Stimulated activated CD4-positive, alpha-beta T cell treated with anti-CD3 and anti-CD28 coated beads, Interleukin-12 subunit alpha, Interleukin-12 subunit beta, amount 100 ng/mL, for 48 hours (primary cell): ENCODE measurements at regions not wholly inside any gene's neighbourhood (a gene's known extent, or its start where the extent isn't known, plus 50 kb on each side); places are given as distances from the start of the nearest gene placed in this dataset.

Experiments
- DNase-seq, 3 donors: peaks; one replicate each; pipeline ENCODE4 v3.0.0-alpha.2; 2020; ENCODE audit warnings: low read depth in 2 of 3, low spot score in 1 of 3

- no peak for DNase-seq
Observed at GRCh38 chr9:87237336-87237735, 260.3 kb upstream of the DAPK1 start.

GRCh38 chr9:87238545-87238944, 259.1 kb upstream of the DAPK1 start:
- DNase-seq: no peak

GRCh38 chr9:87239312-87239711, 258.4 kb upstream of the DAPK1 start:
- no peak for DNase-seq

DNA sequence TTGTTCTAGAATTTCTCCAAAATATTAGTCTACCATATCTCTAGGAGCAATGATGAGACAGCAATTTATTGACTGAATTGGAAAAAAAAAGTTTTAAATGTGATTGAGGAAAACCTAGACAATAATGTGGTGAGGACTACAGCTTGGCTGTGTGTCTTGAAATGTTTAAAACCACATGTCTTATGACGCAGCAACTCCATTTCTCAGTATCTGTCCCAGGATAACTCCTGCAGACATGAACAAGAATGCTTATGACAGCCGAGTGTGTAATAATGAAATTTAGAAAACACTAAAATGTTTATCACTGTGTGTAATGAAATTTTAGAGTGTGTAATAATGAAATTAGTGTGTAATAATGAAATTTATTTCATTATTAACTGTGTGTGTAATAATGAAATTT, 254.1 kb upstream of the DAPK1 start:
- no peak for DNase-seq

GRCh38 chr9:87245271-87245670, 252.4 kb upstream of the DAPK1 start:
- DNase-seq: no peak

- DNase-seq: no peak
Observed at GRCh38 chr9:87247097-87247496, 250.6 kb upstream of the DAPK1 start.

DNA sequence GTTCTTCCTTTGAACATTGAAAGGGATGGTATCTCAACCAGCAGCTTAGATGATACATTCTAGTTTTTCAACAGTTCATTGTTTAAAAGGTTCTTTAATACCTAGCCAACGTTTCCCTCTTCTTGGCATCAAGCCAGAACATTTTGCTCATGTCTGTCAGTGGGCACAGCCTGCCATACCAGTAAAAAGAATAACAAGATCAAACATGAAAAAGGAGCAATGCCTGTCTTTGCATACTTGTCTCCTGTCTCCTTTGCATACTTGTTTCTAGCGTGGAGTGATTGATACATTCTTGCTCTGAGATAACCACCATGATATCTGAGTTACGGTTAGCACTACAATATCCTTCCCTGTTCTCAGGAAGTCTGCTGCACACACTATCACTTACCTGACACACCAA, 248.6 kb upstream of the DAPK1 start:
- no peak for DNase-seq

DNA sequence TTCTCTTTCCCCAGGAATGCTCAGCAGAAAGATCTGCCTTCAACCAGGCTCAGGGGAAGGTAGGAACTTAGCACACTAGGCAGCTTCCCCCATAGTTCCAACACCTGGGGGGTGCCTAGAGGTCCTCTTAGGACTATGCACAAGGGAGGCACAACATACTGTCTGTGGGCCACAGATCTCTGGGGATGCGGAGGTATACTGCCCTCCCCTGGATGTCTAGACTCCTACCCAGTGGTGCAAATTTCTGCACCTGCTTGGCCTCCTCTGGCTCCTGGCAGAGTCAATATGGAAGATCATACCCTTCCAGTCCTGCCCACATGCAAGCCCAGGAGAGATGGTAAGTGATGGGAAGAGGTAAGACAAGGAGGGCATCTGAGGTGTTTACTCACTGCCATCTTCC, 247.5 kb upstream of the DAPK1 start:
- DNase-seq: no peak

DNA sequence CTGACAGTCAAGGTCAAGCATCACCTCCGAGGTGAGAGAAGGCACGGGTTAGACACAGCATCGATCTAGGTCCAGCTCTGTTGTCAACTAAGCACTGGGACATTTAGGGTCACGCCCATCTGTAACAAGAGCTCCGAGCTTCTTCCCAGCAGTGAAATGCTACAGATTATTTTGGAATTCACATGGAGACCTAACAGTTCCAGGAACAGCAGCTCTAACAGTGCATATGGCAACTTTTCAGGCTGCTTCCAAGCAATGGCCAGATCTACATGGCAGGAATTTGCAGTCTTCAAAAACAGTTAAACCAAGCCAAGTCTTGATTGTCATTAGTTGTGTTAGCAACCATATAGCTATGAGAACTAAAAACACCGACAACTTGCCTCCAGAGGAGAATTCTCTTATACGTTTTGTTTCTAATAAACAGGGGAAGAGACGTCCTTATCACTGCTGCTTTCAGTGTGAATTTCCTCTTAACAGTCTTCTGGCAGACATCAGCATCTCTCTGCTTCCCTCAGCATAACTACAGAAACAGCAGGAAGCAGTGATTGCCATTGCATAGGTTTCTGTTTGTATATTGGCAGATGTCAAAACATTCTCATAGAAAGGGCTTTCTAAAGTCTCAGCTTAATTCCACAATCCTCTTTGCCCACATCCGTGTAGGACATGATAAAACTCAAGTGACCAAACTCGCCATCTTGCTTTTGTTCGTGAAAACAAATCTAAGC, 242.1 kb upstream of the DAPK1 start:
- no peak for DNase-seq

DNA sequence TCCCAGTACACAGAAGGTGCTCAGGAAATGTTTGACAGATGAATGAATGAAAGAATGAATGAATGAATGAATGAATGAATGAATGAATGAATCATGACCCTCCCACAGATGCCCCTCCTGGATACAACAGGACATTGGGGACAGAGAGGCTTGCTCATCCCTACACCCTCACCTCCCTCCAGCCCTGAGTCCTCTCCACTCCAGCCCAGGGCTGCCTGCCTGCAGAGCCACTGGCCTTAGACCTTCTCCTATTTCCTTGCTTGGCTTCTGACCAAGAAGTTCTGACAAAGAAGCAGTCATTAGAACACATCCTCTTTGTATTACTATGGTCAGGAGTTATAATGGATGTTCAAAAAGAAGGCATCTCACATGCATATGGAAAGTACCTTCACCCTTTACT, 240.7 kb upstream of the DAPK1 start:
- no peak for DNase-seq

GRCh38 chr9:87259543-87260518, 237.8 kb upstream of the DAPK1 start:
- DNase-seq: no peak

GRCh38 chr9:87263291-87263690, 234.4 kb upstream of the DAPK1 start:
- DNase-seq: no peak

GRCh38 chr9:87266697-87267096, 231.0 kb upstream of the DAPK1 start:
- no peak for DNase-seq

GRCh38 chr9:87267251-87268070, 230.2 kb upstream of the DAPK1 start:
- no peak for DNase-seq

GRCh38 chr9:87269296-87270176, 228.1 kb upstream of the DAPK1 start:
- DNase-seq: no peak

DNA sequence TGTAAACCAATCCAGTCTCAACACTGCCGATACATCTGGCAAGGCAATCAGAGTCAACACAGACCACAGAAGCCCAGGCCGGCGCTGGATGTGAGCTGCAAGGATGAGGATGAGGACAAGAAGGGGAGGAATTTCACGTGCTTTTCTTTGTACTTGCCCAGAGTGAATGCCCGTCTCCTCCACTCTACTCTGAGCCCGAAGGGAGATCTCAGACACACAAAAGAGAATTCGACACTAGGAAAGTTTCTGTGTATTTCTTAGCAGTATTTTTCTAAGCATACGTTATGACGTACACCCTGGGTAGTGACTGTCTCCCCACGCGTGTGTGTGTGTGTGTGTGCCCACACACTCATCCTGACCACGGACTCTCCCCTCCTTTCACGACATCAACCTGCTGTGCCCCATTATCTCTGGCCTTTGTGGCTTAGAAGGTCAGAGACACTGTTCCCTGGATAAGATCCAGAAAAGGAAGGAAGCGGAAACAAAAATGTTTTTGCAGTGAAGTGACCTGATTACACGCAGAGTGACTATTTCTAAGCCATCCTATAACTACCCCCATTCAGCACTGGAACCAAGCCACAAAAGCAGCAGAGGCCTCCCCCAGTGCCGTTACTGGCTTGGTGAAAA, 227.3 kb upstream of the DAPK1 start:
- DNase-seq: no peak

GRCh38 chr9:87270848-87271234, 226.8 kb upstream of the DAPK1 start:
- no peak for DNase-seq

DNA sequence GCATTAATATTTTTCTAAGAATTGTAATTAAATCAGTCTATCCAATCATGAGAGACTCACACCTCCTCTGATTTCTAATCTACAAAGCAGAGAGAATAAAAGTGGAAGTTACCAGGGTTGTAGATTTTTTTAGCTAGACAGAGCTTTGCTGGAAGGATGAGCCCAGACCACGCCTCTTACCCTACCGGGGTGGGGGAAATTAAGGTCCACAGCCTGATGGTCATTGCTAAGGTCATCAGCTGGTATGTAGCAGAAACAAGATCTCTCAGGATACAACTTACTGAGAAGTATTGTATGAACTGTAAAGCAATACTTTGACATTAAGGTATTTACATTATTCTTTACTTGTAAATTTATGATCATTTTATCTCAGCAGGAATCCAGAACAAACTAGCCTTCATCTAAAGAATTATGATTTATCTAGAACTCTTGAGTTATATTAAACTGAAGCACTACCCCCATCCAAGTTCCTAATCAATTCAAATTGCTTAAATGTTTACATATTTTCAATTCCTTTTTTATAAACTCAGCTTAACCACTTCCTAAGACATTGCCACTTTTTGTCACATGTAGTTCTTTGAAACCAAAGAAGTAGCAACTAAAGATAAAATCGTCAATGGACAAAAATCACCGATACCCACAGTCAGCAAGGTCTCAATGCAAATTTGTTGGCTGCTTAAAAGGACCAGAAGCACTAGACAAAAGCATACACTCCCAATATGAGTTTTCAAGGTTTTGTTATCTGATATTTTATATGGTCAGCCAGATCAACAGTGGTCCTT, 225.8 kb upstream of the DAPK1 start:
- DNase-seq: no peak

DNA sequence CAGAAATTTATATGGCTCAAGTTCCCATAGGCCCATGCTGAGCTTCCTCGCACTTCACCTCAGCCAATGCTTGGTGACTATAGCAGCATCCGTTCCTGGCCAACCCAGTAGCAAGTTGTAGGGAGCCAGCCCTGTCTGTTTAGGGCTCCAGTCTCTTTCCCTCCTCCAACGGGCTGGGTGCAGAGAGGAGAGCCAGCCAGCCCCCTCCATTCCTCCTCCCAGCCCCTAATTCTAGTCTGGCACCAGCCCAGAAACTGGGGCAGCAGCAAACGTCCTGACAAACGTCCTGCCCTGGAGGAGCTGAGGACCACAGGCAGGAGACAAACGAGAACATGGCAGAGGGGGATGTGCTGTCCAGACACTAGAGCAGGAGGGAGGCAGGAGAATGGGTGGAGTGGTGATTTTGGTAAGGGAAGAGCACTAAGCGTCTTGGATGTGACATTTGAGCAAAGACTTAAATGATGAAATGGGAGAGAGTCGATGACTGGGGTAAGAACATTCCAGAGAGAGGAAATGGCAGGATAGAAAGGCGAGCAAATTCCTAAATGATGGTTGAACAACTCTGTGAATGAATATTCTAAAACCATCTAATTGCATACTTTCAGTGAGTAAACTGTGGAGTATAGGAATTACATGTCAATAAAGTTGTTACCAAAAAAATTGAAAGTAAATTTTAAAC, 222.5 kb upstream of the DAPK1 start:
- no peak for DNase-seq
